Stomach (tissue), 8 donors: ENCODE measurements at regions not wholly inside any gene's neighbourhood (a gene's known extent, or its start where the extent isn't known, plus 50 kb on each side); places are given as distances from the start of the nearest gene placed in this dataset.

Experiments
- DNase-seq, 2 donors: peaks; one replicate each; pipeline versions ENCODE4 v3.0.0 to v3.0.0-alpha.2; 2013 to 2019
- H3K27ac ChIP-seq, 5 donors: fragments of 200-600 bp in 4 of 5; sonication (generic) in 4 of 5; one replicate each; pipeline ENCODE4 v1.5.1; 2013 to 2019; ENCODE audit warnings: mild to moderate bottlenecking in 1 of 5, moderate library complexity in 1 of 5
- H3K27me3 ChIP-seq, 3 donors: fragments of 200-600 bp; sonication (generic); one replicate each; pipeline ENCODE4 v1.5.1; 2017 to 2019; ENCODE audit warnings: mixed run types in 1 of 3
- H3K36me3 ChIP-seq, 4 donors: fragments of 200-600 bp; sonication (generic); 1 replicate in 3 of 4; 2 replicates in 1 of 4; pipeline ENCODE4 v1.5.1; 2016 to 2019
- H3K4me1 ChIP-seq, 4 donors: fragments of 200-600 bp; sonication (generic); one replicate each; pipeline ENCODE4 v1.5.1; 2016 to 2019
- H3K4me3 ChIP-seq, 4 donors: fragments of 200-600 bp; sonication (generic) in 3 of 4; one replicate each; pipeline ENCODE4 v1.5.1; 2016 to 2019; ENCODE audit warnings: mild to moderate bottlenecking in 1 of 4
- H3K9me3 ChIP-seq, 4 donors: fragments of 200-600 bp; sonication (generic); one replicate each; pipeline ENCODE4 v1.5.1; 2016 to 2019
- EP300 ChIP-seq: sonication (generic); formaldehyde crosslinking; IDR thresholded peaks from one replicate; pipeline ENCODE4 v1.6.1; 2017; ENCODE audit warnings: antibody characterized with exemption
- POLR2A ChIP-seq, 4 donors: fragments of 450-650 bp; IDR thresholded peaks; one replicate each; pipeline ENCODE4 v1.6.1; 2016; ENCODE audit warnings: antibody characterized with exemption in 4 of 4, control low read depth in 2 of 4, mild to moderate bottlenecking in 1 of 4, moderate library complexity in 1 of 4
- POLR2AphosphoS5 ChIP-seq, 3 donors: sonication (generic); formaldehyde crosslinking; IDR thresholded peaks; one replicate each; pipeline ENCODE4 v1.6.1; 2016; ENCODE audit warnings: antibody characterized with exemption in 3 of 3
- WGBS, 5 donors: extraction: QIAGEN DNeasy Blood & Tissue Kit in 3 of 5; methylation state at CpG; one replicate each; pipeline versions ENCODE4 v1.1.5 to v1.1.7; 2013 to 2018; 5-methylcytosine and 5-hydroxymethylcytosine counted together
- intact Hi-C: fragments of 100-400 bp; cut with DNase I; formaldehyde crosslinking; loops from one replicate; pipeline ENCODE4 v1.15.1; 2023; ENCODE audit warnings: low total_unique reads
- TF ChIP-seq, protein P1 (sequence below), 7 experiments: fragments of 450-650 bp in 4 of 7; fragments of 200-600 bp in 3 of 7; sonication (generic) in 3 of 7; IDR thresholded peaks; one replicate each; pipeline ENCODE4 v1.5.1; 2016 to 2019; ENCODE audit warnings: antibody characterized with exemption in 7 of 7, control low read depth in 2 of 7, mild to moderate bottlenecking in 1 of 7
- donor health status: healthy with polysubstance abuse.
- donor health status: Bipolar disorder and iron deficiency.
- donor health status: healthy.

DNA sequence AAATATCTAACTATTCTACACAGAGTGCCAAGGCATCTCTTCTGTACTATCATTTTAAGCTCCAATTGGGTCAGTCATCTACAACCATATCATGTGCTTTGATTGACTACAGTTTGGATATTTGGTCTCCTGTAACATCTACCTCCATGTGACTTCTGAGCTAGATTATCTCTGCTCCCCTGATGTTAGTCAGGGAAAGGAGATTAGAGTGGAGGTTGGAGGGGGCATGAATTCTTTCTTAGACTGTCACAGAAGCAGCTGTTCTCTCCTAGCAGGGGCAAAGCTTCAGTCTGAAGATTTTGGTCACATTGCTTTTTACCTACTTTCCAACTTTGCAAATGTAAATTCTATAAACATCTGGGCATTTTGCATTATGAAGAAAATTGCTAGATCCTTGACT lies 62.6 kb upstream of the C4orf54 start:
- Histone ChIP-seq H3K4me1 (peaks cover 3 to 23% (median 14%) of the 10 kb centered on the region in 4 donors), H3K36me3 (no peaks in the 10 kb centered on the region), H3K27ac (no peak overlapping the region), H3K9me3 (no peaks in the 10 kb centered on the region), H3K27me3 (no peaks in the 10 kb centered on the region), H3K4me3 (no peak overlapping the region)
- intact Hi-C loops = no loop called here
- TF ChIP-seq POLR2AphosphoS5 (IDR thresholded peaks at IDR 0.05) (no peak), EP300 (no peak), POLR2A (IDR thresholded peaks at IDR 0.05) (no peak)
- TF ChIP-seq, protein P1, sequence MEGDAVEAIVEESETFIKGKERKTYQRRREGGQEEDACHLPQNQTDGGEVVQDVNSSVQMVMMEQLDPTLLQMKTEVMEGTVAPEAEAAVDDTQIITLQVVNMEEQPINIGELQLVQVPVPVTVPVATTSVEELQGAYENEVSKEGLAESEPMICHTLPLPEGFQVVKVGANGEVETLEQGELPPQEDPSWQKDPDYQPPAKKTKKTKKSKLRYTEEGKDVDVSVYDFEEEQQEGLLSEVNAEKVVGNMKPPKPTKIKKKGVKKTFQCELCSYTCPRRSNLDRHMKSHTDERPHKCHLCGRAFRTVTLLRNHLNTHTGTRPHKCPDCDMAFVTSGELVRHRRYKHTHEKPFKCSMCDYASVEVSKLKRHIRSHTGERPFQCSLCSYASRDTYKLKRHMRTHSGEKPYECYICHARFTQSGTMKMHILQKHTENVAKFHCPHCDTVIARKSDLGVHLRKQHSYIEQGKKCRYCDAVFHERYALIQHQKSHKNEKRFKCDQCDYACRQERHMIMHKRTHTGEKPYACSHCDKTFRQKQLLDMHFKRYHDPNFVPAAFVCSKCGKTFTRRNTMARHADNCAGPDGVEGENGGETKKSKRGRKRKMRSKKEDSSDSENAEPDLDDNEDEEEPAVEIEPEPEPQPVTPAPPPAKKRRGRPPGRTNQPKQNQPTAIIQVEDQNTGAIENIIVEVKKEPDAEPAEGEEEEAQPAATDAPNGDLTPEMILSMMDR (IDR thresholded peaks at IDR 0.05) = no peak
- DNase-seq = no peak

DNA sequence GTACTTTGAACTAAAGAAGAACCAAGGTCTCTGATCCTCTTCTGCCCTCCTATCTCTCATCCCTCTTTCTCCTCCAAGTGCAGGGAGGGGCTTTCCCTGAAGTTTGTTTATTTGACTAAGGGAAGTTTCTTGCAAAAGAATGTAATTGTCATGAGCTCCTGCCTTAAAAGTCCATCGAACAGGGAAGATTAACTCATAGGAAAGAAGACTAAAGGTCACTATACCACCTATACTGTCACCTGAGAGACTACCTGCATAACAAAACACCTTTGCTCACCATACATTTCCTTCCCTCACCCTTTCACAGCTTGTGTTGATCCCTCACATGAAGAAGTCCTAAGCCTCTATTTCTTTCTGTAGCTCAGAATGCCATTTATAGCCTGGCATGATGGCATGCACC lies 59.4 kb upstream of the C4orf54 start:
- Histone ChIP-seq H3K27me3 (no peaks in the 10 kb centered on the region), H3K4me1 (no peaks in the 10 kb centered on the region), H3K27ac (no peak overlapping the region), H3K36me3 (no peaks in the 10 kb centered on the region), H3K9me3 (no peaks in the 10 kb centered on the region), H3K4me3 (no peak overlapping the region)
- 4 to 46% (median 25%) methylated on average over 1 of the region's 1 CpG for WGBS, 5 donors
- TF ChIP-seq, protein P1 (IDR thresholded peaks at IDR 0.05) = no peak
- no peak for TF ChIP-seq EP300
- TF ChIP-seq POLR2A (IDR thresholded peaks at IDR 0.05) = no peak
- TF ChIP-seq POLR2AphosphoS5 (IDR thresholded peaks at IDR 0.05) = no peak
- DNase-seq = no peak
- intact Hi-C loops = no loop called here

DNA sequence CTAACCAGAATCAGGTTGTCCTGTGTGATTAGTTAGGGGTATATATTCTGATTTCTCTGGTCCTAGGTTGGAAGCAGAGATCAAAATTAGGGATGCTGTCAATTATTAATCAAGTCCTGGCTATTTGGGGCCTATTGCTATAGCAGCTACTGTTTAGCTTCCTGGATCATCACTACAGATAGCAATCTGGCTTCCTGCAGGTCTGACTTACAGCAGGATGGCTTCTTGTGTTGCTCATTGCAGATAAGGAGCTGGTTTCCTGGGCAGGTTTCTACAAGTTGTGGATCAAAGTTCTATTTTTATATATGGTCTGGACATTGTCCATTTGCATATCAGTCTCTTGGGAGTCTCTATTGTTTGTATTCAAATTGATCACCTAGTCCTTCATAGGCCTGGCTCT lies 57.7 kb upstream of the C4orf54 start:
- no peak for DNase-seq
- H3K27ac ChIP-seq = no peak overlapping the region

DNA sequence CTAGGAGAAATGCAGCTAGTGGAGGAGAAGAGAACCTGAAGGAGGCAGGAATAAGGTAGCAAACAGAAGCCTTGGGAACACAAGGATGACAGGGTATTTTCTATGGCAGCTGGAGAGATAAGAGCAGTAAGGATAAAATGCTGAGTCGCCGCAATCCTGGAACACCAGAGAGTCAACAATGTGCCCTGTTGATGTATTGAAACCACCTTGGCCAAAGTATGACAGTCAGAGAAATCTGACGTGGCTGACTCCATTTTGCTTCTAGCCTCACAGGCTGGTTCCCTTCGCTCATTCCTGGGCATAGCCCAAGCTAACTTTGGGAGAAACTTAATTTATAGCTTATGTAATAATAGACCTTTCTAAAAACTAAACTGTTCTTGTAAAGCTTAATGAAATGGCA lies 56.6 kb upstream of the C4orf54 start:
- TF ChIP-seq POLR2A (IDR thresholded peaks at IDR 0.05) = no peak
- no peak for TF ChIP-seq EP300
- TF ChIP-seq, protein P1 (IDR thresholded peaks at IDR 0.05) = no peak
- TF ChIP-seq POLR2AphosphoS5 (IDR thresholded peaks at IDR 0.05) = no peak
- no peak for DNase-seq
- H3K27ac ChIP-seq = no peak overlapping the region
- intact Hi-C loops = no loop called here
- no peaks in the 10 kb centered on the region for H3K36me3 ChIP-seq
- 65 to 88% (median 78%) methylated on average over 4 of the region's 4 CpGs for WGBS, 5 donors
- H3K9me3 ChIP-seq = no peaks in the 10 kb centered on the region
- no peaks in the 10 kb centered on the region for H3K27me3 ChIP-seq
- no peaks in the 10 kb centered on the region for H3K4me1 ChIP-seq
- H3K4me3 ChIP-seq = no peak overlapping the region

More for the DNA sequence above, 57.7 kb upstream of the C4orf54 start:
- Histone ChIP-seq H3K9me3 (no peaks in the 10 kb centered on the region), H3K27me3 (no peaks in the 10 kb centered on the region), H3K4me1 (no peaks in the 10 kb centered on the region), H3K36me3 (no peaks in the 10 kb centered on the region), H3K4me3 (no peak overlapping the region)
- intact Hi-C loops = no loop called here
- TF ChIP-seq POLR2AphosphoS5 (IDR thresholded peaks at IDR 0.05) (no peak), EP300 (no peak), POLR2A (IDR thresholded peaks at IDR 0.05) (no peak)
- TF ChIP-seq, protein P1 (IDR thresholded peaks at IDR 0.05) = no peak
